ENCODE measurements at regions not wholly inside any gene's neighbourhood (a gene's known extent, or its start where the extent isn't known, plus 50 kb on each side); places are given as distances from the start of the nearest gene placed in this dataset.

DNA sequence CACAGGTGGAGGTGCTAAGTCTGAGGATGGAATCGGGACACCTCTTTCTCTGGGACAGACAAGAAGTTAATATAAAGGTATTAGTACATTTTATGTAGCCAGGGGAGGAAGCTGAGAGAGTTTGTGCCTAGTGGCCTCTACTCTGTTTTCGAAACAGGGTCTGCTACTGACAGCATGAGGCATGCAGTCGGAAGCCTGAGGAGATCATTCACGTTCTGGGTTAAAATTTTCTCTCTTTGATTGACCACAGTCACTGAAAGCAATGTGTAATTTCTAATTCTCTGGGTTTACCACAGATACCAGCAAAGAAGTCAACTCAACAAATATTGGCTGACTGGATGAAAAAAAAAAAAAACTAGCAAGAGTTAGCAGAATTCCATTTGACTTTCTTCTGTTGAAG, 53.3 kb upstream of the KCTD7 start:
- H3K27me3 Mint-ChIP-seq, result no peaks in the 10 kb centered on the region
- H3K9me3 Mint-ChIP-seq, result no peaks in the 10 kb centered on the region
- H3K4me3 Mint-ChIP-seq, result no peak overlapping the region
- intact Hi-C loops (cut with micrococcal nuclease), result no loop called here
- no peak for DNase-seq
- ChIA-PET POLR2A (no interaction called here), CTCF (no interaction called here)
- TF ChIP-seq CTCF (IDR thresholded peaks at IDR 0.05), result no peak
- peaks cover 71% of the 10 kb centered on the region for H3K36me3 Mint-ChIP-seq (ENCODE audit: low read depth)
- peaks cover 34% of the 10 kb centered on the region for H3K4me1 Mint-ChIP-seq
- no peak for ATAC-seq (ENCODE audit: low read depth)
- H3K27ac Mint-ChIP-seq, result no peak overlapping the region

DNA sequence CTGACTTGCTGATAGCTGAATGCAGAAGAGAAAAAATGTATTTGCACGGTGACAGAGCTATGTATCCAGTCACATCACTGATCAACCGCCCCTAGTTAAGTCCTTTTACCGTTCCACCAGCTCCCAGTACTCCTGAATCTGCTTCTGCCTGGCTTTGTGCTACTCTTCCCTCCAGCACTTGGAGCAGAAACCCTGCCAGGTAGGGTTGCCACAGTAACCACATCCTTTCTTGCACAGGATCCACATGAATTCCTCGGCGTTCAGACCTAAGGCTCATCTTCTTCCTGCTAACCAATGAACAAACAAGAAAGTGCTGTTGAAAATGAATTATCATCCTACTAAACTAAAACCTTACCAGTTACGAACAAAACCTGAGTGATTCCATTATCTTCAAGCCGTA, 52.0 kb upstream of the KCTD7 start:
- H3K27me3 Mint-ChIP-seq, result no peaks in the 10 kb centered on the region
- H3K36me3 Mint-ChIP-seq (ENCODE audit: low read depth), result peaks cover 65% of the 10 kb centered on the region
- TF ChIP-seq CTCF (IDR thresholded peaks at IDR 0.05), result no peak
- H3K27ac Mint-ChIP-seq, result no peak overlapping the region
- peaks cover 34% of the 10 kb centered on the region for H3K4me1 Mint-ChIP-seq
- no peaks in the 10 kb centered on the region for H3K9me3 Mint-ChIP-seq
- POLR2A ChIA-PET, result no interaction called here
- CTCF ChIA-PET, result no interaction called here
- DNase-seq (no peak), ATAC-seq (ENCODE audit: low read depth) (no peak)
- intact Hi-C loops (cut with micrococcal nuclease), result no loop called here
- H3K4me3 Mint-ChIP-seq, result no peak overlapping the region

Data from activated B cell treated with CpG ODN at 0.5 μM for 24 hours (primary cell).